ENCODE measurements at regions not wholly inside any gene's neighbourhood (a gene's known extent, or its start where the extent isn't known, plus 50 kb on each side); places are given as distances from the start of the nearest gene placed in this dataset.

- TF ChIP-seq EZH2 (IDR thresholded peaks at IDR 0.05): no peak
- TF ChIP-seq CTCF (IDR thresholded peaks at IDR 0.05): no peak
- no peak for TF ChIP-seq EZH2phosphoT487 (IDR thresholded peaks at IDR 0.05)
Measured at GRCh38 chr7:50214126-50214670, 90.3 kb upstream of the IKZF1 start.
